ENCODE measurements at regions not wholly inside any gene's neighbourhood (a gene's known extent, or its start where the extent isn't known, plus 50 kb on each side); places are given as distances from the start of the nearest gene placed in this dataset.

DNA sequence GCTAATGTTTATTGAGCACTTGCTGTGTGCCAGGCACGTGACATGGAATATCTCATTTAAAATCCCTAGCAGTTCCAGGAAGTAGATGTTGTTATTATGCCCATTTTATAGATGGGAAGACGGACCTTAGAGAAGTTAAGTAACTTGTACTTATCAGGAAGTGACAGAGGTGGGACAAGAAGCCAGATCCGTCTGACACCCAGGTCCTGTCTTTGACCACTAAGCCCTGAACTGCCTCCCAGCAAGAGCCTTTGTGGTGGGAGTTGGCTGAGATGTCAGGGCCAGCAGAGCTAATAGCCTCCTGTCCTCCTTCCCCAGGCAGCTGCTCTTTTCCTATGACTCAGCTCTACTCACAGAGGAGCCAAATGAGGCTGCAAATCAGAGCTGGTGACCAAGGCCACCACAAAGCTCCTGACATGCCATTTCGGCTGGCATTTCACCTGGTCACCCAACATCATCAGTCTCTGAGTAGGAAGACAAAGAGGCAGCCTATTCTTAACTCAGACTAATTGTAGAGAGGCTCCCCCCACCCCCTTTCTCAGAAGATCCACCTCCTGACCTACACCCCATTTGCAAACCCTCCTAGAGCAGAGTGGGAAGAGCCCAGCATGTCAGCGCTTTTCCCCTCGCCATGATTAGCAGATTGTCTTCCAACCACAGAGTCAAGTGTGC, 175.1 kb upstream of the KIT start:
- Mint-ChIP-seq H3K36me3 (no peaks in the 10 kb centered on the region), H3K27ac (no peak overlapping the region)

DNA sequence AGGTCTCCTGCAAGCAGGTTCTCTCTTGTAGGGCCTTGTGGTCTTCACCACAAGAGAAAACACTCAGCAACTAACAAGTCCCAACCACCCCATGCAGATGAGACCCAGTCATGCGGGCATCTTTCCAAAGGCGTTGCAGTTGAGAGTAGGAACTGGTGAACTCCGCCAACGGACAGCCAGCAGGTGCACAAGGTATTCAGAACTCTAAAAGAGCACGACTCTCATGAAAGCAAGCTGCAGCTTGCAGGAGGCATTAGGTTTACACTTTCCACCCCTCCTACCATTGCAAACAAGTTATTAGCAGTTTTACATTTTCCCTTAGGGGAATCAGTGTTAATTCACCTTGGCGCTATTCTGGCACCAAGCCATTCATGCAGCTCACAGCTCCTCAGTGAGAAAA, 173.4 kb upstream of the KIT start:
- H3K9me3 Mint-ChIP-seq, result peaks cover 5% of the 10 kb centered on the region

More for the DNA sequence above, 175.1 kb upstream of the KIT start:
- Mint-ChIP-seq H3K9me3 (peaks cover 9% of the 10 kb centered on the region), H3K4me3 (no peak overlapping the region), H3K4me1 (ENCODE audit: unreplicated experiment) (no peaks in the 10 kb centered on the region), H3K27me3 (no peaks in the 10 kb centered on the region)
- TF ChIP-seq, protein P1, sequence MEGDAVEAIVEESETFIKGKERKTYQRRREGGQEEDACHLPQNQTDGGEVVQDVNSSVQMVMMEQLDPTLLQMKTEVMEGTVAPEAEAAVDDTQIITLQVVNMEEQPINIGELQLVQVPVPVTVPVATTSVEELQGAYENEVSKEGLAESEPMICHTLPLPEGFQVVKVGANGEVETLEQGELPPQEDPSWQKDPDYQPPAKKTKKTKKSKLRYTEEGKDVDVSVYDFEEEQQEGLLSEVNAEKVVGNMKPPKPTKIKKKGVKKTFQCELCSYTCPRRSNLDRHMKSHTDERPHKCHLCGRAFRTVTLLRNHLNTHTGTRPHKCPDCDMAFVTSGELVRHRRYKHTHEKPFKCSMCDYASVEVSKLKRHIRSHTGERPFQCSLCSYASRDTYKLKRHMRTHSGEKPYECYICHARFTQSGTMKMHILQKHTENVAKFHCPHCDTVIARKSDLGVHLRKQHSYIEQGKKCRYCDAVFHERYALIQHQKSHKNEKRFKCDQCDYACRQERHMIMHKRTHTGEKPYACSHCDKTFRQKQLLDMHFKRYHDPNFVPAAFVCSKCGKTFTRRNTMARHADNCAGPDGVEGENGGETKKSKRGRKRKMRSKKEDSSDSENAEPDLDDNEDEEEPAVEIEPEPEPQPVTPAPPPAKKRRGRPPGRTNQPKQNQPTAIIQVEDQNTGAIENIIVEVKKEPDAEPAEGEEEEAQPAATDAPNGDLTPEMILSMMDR (conservative IDR thresholded peaks at IDR 0.05), result no peak
- DNase-seq (ENCODE audit: extremely low spot score, unreplicated experiment), result no peak

DNA sequence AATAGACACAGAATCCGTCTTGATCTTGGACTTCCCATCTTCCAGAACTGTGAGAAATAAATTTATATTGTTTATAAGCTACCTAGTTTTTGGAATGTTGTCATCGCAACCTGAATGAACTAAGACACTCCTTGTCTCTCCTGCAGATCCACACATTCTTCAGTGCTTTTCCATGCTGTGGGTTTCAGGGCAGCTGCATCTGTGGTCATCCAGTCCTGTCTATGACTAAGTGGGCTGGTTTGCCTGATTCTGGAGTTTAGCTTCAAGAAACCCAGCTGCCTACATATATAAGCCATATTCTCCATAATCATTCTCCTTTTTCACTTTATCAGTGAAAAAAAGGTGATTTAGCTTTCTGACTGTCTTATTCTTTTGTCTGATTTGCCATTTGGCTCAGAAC, 170.3 kb upstream of the KIT start:
- Mint-ChIP-seq H3K4me3 (no peak overlapping the region), H3K27me3 (no peaks in the 10 kb centered on the region)

More for the DNA sequence above, 173.4 kb upstream of the KIT start:
- Mint-ChIP-seq H3K4me1 (ENCODE audit: unreplicated experiment) (no peaks in the 10 kb centered on the region), H3K36me3 (no peaks in the 10 kb centered on the region), H3K27me3 (no peaks in the 10 kb centered on the region), H3K27ac (no peak overlapping the region), H3K4me3 (no peak overlapping the region)
- TF ChIP-seq, protein P1 (conservative IDR thresholded peaks at IDR 0.05), result no peak
- no peak for DNase-seq (ENCODE audit: extremely low spot score, unreplicated experiment)

DNA sequence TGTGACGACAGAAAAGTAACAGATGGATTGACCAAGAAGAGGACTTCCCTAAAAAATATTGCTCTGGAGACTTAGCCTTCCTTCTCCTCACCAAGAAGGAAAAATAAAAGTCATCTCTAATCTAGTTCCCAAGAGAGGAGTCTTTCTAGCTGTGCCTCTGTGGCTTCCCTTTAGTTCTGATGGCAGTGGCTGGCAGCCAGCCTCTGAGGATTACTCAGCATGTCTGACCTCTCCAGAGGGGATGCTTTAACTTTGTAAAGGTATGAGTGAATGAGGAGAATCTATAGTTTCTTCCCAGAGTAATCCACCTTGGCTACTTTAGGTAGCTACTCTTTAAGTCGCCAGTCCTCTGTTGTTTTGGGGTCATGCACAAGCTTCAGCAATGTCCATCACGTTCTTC, 163.9 kb upstream of the KIT start:
- Mint-ChIP-seq H3K36me3 (no peaks in the 10 kb centered on the region), H3K27ac (no peak overlapping the region), H3K9me3 (no peaks in the 10 kb centered on the region), H3K27me3 (no peaks in the 10 kb centered on the region), H3K4me3 (no peak overlapping the region), H3K4me1 (ENCODE audit: unreplicated experiment) (peaks cover under 1% of the 10 kb centered on the region)
- TF ChIP-seq, protein P1 (conservative IDR thresholded peaks at IDR 0.05), result no peak
- DNase-seq (ENCODE audit: extremely low spot score, unreplicated experiment), result no peak

More for the DNA sequence above, 170.3 kb upstream of the KIT start:
- Mint-ChIP-seq H3K36me3 (no peaks in the 10 kb centered on the region), H3K9me3 (no peaks in the 10 kb centered on the region), H3K4me1 (ENCODE audit: unreplicated experiment) (no peaks in the 10 kb centered on the region), H3K27ac (no peak overlapping the region)
- DNase-seq (ENCODE audit: extremely low spot score, unreplicated experiment), result no peak
- TF ChIP-seq, protein P1 (conservative IDR thresholded peaks at IDR 0.05), result no peak

DNA sequence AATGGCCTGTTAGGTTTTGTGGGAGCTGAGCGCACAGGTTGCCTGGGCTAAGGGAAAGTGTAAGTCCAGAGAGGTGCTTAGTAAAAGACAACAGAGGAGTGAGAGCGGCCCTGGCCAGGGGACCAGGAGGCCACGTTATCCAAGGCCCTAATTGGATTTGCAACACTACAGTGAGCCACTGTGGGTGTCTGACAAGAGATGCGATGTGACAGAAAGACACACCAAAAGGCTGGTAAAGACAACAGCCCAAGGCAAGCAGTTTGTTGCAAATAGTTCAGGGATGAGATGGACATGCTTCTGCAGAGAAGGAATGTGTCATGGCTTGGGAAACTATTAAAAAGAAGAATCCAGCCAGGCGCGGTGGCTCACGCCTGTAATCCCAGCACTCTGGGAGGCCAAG, 162.7 kb upstream of the KIT start:
- DNase-seq (ENCODE audit: extremely low spot score, unreplicated experiment), result no peak
- no peak overlapping the region for H3K27ac Mint-ChIP-seq
- H3K4me3 Mint-ChIP-seq, result no peak overlapping the region
- peaks cover 10% of the 10 kb centered on the region for H3K4me1 Mint-ChIP-seq (ENCODE audit: unreplicated experiment)
- no peaks in the 10 kb centered on the region for H3K36me3 Mint-ChIP-seq
- TF ChIP-seq, protein P1 (conservative IDR thresholded peaks at IDR 0.05), result no peak
- H3K9me3 Mint-ChIP-seq, result no peaks in the 10 kb centered on the region
- H3K27me3 Mint-ChIP-seq, result no peaks in the 10 kb centered on the region

Measured in type B pancreatic cell (in vitro differentiated cells).